GM23248 (cell line): ENCODE measurements at regions not wholly inside any gene's neighbourhood (a gene's known extent, or its start where the extent isn't known, plus 50 kb on each side); places are given as distances from the start of the nearest gene placed in this dataset.

Experiments
- EZH2 ChIP-seq: fragments of 200-600 bp; sonication (generic); IDR thresholded peaks from 2 replicates; pipeline ENCODE4 v1.6.1; 2018; ENCODE audit warnings: antibody characterized with exemption, mild to moderate bottlenecking; ENCODE audit not compliant: insufficient read depth, poor library complexity, severe bottlenecking
- EZH2phosphoT487 ChIP-seq: fragments of 200-600 bp; sonication (generic); IDR thresholded peaks from 2 replicates; pipeline ENCODE4 v1.6.1; 2018; ENCODE audit warnings: antibody characterized with exemption, moderate library complexity, mild to moderate bottlenecking, low read depth; ENCODE audit not compliant: insufficient read depth

GRCh38 chr10:2982146-2982545, 85.2 kb upstream of the PFKP start:
- TF ChIP-seq EZH2phosphoT487 (no peak), EZH2 (no peak)
